ENCODE measurements at regions not wholly inside any gene's neighbourhood (a gene's known extent, or its start where the extent isn't known, plus 50 kb on each side); places are given as distances from the start of the nearest gene placed in this dataset.
"Not testable (repeated sequence)": the region's sequence is repeated elsewhere in the genome, so short reads cannot be mapped to it uniquely, and the experiment has no call there.

- Histone ChIP-seq H3K4me3 (ENCODE audit: insufficient read depth, low read length) (no peak overlapping the region), H3K4me2 (ENCODE audit: insufficient read depth, low read length) (no peak overlapping the region), H3K79me2 (ENCODE audit: insufficient read depth, low read length) (no peaks in the 10 kb centered on the region), H3K36me3 (ENCODE audit: insufficient read depth, low read length) (no peaks in the 10 kb centered on the region), H3K9me3 (ENCODE audit: low read depth, low read length) (no peaks in the 10 kb centered on the region), H3K4me1 (ENCODE audit: insufficient read depth, low read length) (no peaks in the 10 kb centered on the region), H4K20me1 (ENCODE audit: insufficient read depth, low read length) (no peaks in the 10 kb centered on the region), H3K27me3 (ENCODE audit: insufficient read depth, low read length) (no peaks in the 10 kb centered on the region), H2AFZ (ENCODE audit: low read length) (no peak overlapping the region), H3K27ac (ENCODE audit: low read depth, low read length) (no peak overlapping the region)
- TF ChIP-seq CTCF (IDR thresholded peaks at IDR 0.05; ENCODE audit: extremely low read depth, low read depth, low read length), result no peak
- DNase-seq (ENCODE audit: insufficient read length, low spot score, missing footprints), result no peak
Measured at GRCh38 chr6:51203504-51203903, 384.8 kb downstream of the TFAP2B start.

- not testable (repeated sequence) for H3K79me2 ChIP-seq (ENCODE audit: insufficient read depth, low read length); H3K27ac ChIP-seq (ENCODE audit: low read depth, low read length); H2AFZ ChIP-seq (ENCODE audit: low read length); DNase-seq (ENCODE audit: insufficient read length, low spot score, missing footprints); H3K4me3 ChIP-seq (ENCODE audit: insufficient read depth, low read length); H3K4me2 ChIP-seq (ENCODE audit: insufficient read depth, low read length); H3K36me3 ChIP-seq (ENCODE audit: insufficient read depth, low read length); H3K27me3 ChIP-seq (ENCODE audit: insufficient read depth, low read length); H4K20me1 ChIP-seq (ENCODE audit: insufficient read depth, low read length); H3K4me1 ChIP-seq (ENCODE audit: insufficient read depth, low read length); H3K9me3 ChIP-seq (ENCODE audit: low read depth, low read length)
Measured at GRCh38 chr6:51206686-51207085, 388.0 kb downstream of the TFAP2B start.

- H2AFZ ChIP-seq (ENCODE audit: low read length), result no peak overlapping the region
- H3K36me3 ChIP-seq (ENCODE audit: insufficient read depth, low read length), result no peaks in the 10 kb centered on the region
- H3K4me3 ChIP-seq (ENCODE audit: insufficient read depth, low read length), result no peak overlapping the region
- no peak for TF ChIP-seq CTCF (IDR thresholded peaks at IDR 0.05; ENCODE audit: extremely low read depth, low read depth, low read length)
- no peaks in the 10 kb centered on the region for H3K79me2 ChIP-seq (ENCODE audit: insufficient read depth, low read length)
- H3K9me3 ChIP-seq (ENCODE audit: low read depth, low read length), result peaks cover 3% of the 10 kb centered on the region
- H3K4me1 ChIP-seq (ENCODE audit: insufficient read depth, low read length), result no peaks in the 10 kb centered on the region
- no peaks in the 10 kb centered on the region for H3K27me3 ChIP-seq (ENCODE audit: insufficient read depth, low read length)
- no peak for DNase-seq (ENCODE audit: insufficient read length, low spot score, missing footprints)
- H3K4me2 ChIP-seq (ENCODE audit: insufficient read depth, low read length), result no peak overlapping the region
- no peak overlapping the region for H3K27ac ChIP-seq (ENCODE audit: low read depth, low read length)
- no peaks in the 10 kb centered on the region for H4K20me1 ChIP-seq (ENCODE audit: insufficient read depth, low read length)
Measured at GRCh38 chr6:51209651-51210050, 391.0 kb downstream of the TFAP2B start.

GRCh38 chr6:51213811-51214210 is 395.1 kb downstream of the TFAP2B start:
- no peaks in the 10 kb centered on the region for H3K36me3 ChIP-seq (ENCODE audit: insufficient read depth, low read length)
- no peak overlapping the region for H3K27ac ChIP-seq (ENCODE audit: low read depth, low read length)
- no peaks in the 10 kb centered on the region for H3K4me1 ChIP-seq (ENCODE audit: insufficient read depth, low read length)
- peaks cover 3% of the 10 kb centered on the region for H3K9me3 ChIP-seq (ENCODE audit: low read depth, low read length)
- H3K4me2 ChIP-seq (ENCODE audit: insufficient read depth, low read length), result no peak overlapping the region
- H3K27me3 ChIP-seq (ENCODE audit: insufficient read depth, low read length), result no peaks in the 10 kb centered on the region
- no peaks in the 10 kb centered on the region for H4K20me1 ChIP-seq (ENCODE audit: insufficient read depth, low read length)
- H3K79me2 ChIP-seq (ENCODE audit: insufficient read depth, low read length), result no peaks in the 10 kb centered on the region
- no peak overlapping the region for H3K4me3 ChIP-seq (ENCODE audit: insufficient read depth, low read length)
- TF ChIP-seq CTCF (IDR thresholded peaks at IDR 0.05; ENCODE audit: extremely low read depth, low read depth, low read length), result no peak
- no peak for DNase-seq (ENCODE audit: insufficient read length, low spot score, missing footprints)
- H2AFZ ChIP-seq (ENCODE audit: low read length), result no peak overlapping the region

- Histone ChIP-seq H3K79me2 (ENCODE audit: insufficient read depth, low read length) (no peaks in the 10 kb centered on the region), H3K4me1 (ENCODE audit: insufficient read depth, low read length) (no peaks in the 10 kb centered on the region), H3K27ac (ENCODE audit: low read depth, low read length) (no peak overlapping the region), H4K20me1 (ENCODE audit: insufficient read depth, low read length) (no peaks in the 10 kb centered on the region), H2AFZ (ENCODE audit: low read length) (no peak overlapping the region), H3K4me2 (ENCODE audit: insufficient read depth, low read length) (no peak overlapping the region), H3K27me3 (ENCODE audit: insufficient read depth, low read length) (no peaks in the 10 kb centered on the region), H3K36me3 (ENCODE audit: insufficient read depth, low read length) (no peaks in the 10 kb centered on the region), H3K4me3 (ENCODE audit: insufficient read depth, low read length) (no peak overlapping the region), H3K9me3 (ENCODE audit: low read depth, low read length) (peaks cover 3% of the 10 kb centered on the region)
- no peak for DNase-seq (ENCODE audit: insufficient read length, low spot score, missing footprints)
- no peak for TF ChIP-seq CTCF (IDR thresholded peaks at IDR 0.05; ENCODE audit: extremely low read depth, low read depth, low read length)
Measured at GRCh38 chr6:51214442-51214841, 395.8 kb downstream of the TFAP2B start.

Data from osteoblast (primary cell).